ENCODE measurements at regions not wholly inside any gene's neighbourhood (a gene's known extent, or its start where the extent isn't known, plus 50 kb on each side); places are given as distances from the start of the nearest gene placed in this dataset.

- no peak for DNase-seq
Observed at GRCh38 chr10:109178591-109178990, 744.7 kb downstream of the XPNPEP1 start.

- DNase-seq: no peak
Observed at GRCh38 chr10:109174526-109174925, 748.8 kb downstream of the XPNPEP1 start.

GRCh38 chr10:109173937-109174336, 749.4 kb downstream of the XPNPEP1 start:
- no peak for DNase-seq

GRCh38 chr10:109173121-109173520, 750.2 kb downstream of the XPNPEP1 start:
- no peak for DNase-seq

GRCh38 chr10:109166935-109167334, 756.4 kb downstream of the XPNPEP1 start:
- DNase-seq: peak; percentile 10

GRCh38 chr10:109159351-109159750, 764.0 kb downstream of the XPNPEP1 start:
- DNase-seq: no peak

- no peak for DNase-seq
Observed at GRCh38 chr10:109156396-109156795, 766.9 kb downstream of the XPNPEP1 start.

- no peak for DNase-seq
Observed at GRCh38 chr10:109149666-109150350, 773.5 kb downstream of the XPNPEP1 start.

GRCh38 chr10:109127363-109127762, 795.9 kb downstream of the XPNPEP1 start:
- no peak for DNase-seq

GRCh38 chr10:109126541-109126940, 796.8 kb downstream of the XPNPEP1 start:
- no peak for DNase-seq

GRCh38 chr10:109126016-109126415, 797.3 kb downstream of the XPNPEP1 start:
- peak; percentile 1 for DNase-seq

- DNase-seq: no peak
Observed at GRCh38 chr10:109115179-109115578, 808.1 kb downstream of the XPNPEP1 start.

GRCh38 chr10:109114579-109114978, 808.7 kb downstream of the XPNPEP1 start:
- DNase-seq: no peak

GRCh38 chr10:109106604-109107003, 816.7 kb downstream of the XPNPEP1 start:
- DNase-seq: no peak

GRCh38 chr10:109105725-109106124, 817.6 kb downstream of the XPNPEP1 start:
- DNase-seq: no peak

- DNase-seq: no peak
Observed at GRCh38 chr10:109104806-109105205, 818.5 kb downstream of the XPNPEP1 start.

GRCh38 chr10:109103278-109103677, 820.0 kb downstream of the XPNPEP1 start:
- DNase-seq: no peak

- no peak for DNase-seq
Observed at GRCh38 chr10:109089779-109090178, 833.5 kb downstream of the XPNPEP1 start.

GRCh38 chr10:109071539-109071938, 851.8 kb downstream of the XPNPEP1 start:
- DNase-seq: no peak

GRCh38 chr10:109070492-109070891, 852.8 kb downstream of the XPNPEP1 start:
- DNase-seq: no peak

- DNase-seq: no peak
Observed at GRCh38 chr10:109067031-109067430, 856.3 kb downstream of the XPNPEP1 start.

GRCh38 chr10:109065821-109066220, 857.5 kb downstream of the XPNPEP1 start:
- no peak for DNase-seq

GRCh38 chr10:109062371-109062770, 860.9 kb downstream of the XPNPEP1 start:
- DNase-seq: peak; percentile 21

- no peak for DNase-seq
Observed at GRCh38 chr10:109055243-109055642, 868.1 kb downstream of the XPNPEP1 start.

- no peak for DNase-seq
Observed at GRCh38 chr10:109047856-109048255, 875.5 kb downstream of the XPNPEP1 start.
